ENCODE measurements at regions not wholly inside any gene's neighbourhood (a gene's known extent, or its start where the extent isn't known, plus 50 kb on each side); places are given as distances from the start of the nearest gene placed in this dataset.

DNA sequence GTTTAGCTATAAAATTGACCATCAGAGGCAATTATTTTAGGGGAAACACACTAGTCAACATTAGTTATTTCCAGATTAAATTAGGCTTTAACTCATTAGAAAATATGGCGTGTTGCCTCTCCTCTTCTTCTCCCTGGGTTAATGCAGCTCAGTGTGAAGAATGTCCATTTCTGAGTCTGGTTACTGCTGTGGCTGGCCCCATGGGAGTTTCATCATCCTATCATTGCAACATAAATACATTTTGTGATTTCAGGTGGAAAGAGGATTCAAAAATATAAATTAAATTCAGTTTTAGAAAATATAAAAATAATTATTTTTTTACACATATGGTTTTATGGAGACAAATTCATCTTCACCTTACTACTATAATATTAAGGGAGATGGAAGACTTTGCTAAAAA is 288.5 kb upstream of the ARSJ start:
- no peak overlapping the region for H2AFZ ChIP-seq (ENCODE audit: insufficient read depth, low read depth, low read length, poor library complexity, severe bottlenecking)
- no CpG with 5 or more reads among the region's 1 CpG for WGBS (ENCODE audit: insufficient coverage)

DNA sequence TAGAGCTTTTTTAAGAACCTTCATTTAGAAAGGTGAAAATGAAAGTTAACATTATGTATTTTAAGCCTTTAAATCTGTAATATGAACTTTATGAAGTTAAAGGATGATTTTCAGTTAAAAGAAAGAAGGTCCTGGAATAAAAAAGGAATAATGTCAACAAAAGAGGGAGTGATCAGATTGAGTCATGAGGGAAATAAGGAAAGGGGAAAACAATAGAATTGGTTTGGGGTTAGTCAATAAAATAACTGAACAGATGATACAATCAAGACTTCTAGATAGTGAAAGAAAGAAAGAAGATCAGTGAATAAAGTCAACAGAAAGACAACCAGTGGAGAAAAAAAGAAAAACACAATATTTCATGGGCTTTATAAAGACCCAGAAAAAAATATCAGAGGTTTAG is 291.6 kb upstream of the ARSJ start:
- no peak for TF ChIP-seq EZH2 (IDR thresholded peaks at IDR 0.05; ENCODE audit: borderline replicate concordance, insufficient read depth, low read depth, low read length, poor library complexity, severe bottlenecking)
- TF ChIP-seq, protein P1, sequence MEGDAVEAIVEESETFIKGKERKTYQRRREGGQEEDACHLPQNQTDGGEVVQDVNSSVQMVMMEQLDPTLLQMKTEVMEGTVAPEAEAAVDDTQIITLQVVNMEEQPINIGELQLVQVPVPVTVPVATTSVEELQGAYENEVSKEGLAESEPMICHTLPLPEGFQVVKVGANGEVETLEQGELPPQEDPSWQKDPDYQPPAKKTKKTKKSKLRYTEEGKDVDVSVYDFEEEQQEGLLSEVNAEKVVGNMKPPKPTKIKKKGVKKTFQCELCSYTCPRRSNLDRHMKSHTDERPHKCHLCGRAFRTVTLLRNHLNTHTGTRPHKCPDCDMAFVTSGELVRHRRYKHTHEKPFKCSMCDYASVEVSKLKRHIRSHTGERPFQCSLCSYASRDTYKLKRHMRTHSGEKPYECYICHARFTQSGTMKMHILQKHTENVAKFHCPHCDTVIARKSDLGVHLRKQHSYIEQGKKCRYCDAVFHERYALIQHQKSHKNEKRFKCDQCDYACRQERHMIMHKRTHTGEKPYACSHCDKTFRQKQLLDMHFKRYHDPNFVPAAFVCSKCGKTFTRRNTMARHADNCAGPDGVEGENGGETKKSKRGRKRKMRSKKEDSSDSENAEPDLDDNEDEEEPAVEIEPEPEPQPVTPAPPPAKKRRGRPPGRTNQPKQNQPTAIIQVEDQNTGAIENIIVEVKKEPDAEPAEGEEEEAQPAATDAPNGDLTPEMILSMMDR (IDR thresholded peaks at IDR 0.05) = no peak
- Histone ChIP-seq H4K20me1 (ENCODE audit: control insufficient read depth, insufficient read depth, low read length, poor library complexity, severe bottlenecking) (no peaks in the 10 kb centered on the region), H3K36me3 (replicated peaks in 1 of 2; ENCODE audit: control extremely low read depth in 1 of 2, control insufficient read depth in 1 of 2, extremely low read depth in 1 of 2, insufficient read depth in 2 of 2, low read length in 1 of 2) (no peaks in the 10 kb centered on the region), H3K4me2 (replicated peaks; ENCODE audit: low read depth, low read length, poor library complexity, severe bottlenecking) (no peak overlapping the region), H3K9me3 (ENCODE audit: control extremely low read depth in 1 of 3, control insufficient read depth in 2 of 3, insufficient read depth in 1 of 3, low read length in 2 of 3) (no peaks in the 10 kb centered on the region), H3K27ac (ENCODE audit: low read length in 2 of 2) (no peak overlapping the region), H3K9ac (ENCODE audit: low read length) (no peak overlapping the region), H3K4me3 (ENCODE audit: control extremely low read depth in 1 of 5, extremely low read depth in 1 of 5, insufficient read depth in 1 of 5, low read depth in 2 of 5, low read length in 4 of 5) (no peak overlapping the region), H3K27me3 (replicated peaks in 1 of 4; ENCODE audit: control extremely low read depth in 1 of 4, control insufficient read depth in 3 of 4, insufficient read depth in 4 of 4, low read length in 3 of 4) (no peaks in the 10 kb centered on the region), H3K4me1 (ENCODE audit: control insufficient read depth in 2 of 2, insufficient read depth in 2 of 2, low read length in 2 of 2) (no peaks in the 10 kb centered on the region), H3K79me2 (ENCODE audit: control insufficient read depth, insufficient read depth, low read length) (no peaks in the 10 kb centered on the region), H2AFZ (ENCODE audit: insufficient read depth, low read depth, low read length, poor library complexity, severe bottlenecking) (no peak overlapping the region)
- POLR2A ChIA-PET = no interaction called here
- no peaks in the 10 kb centered on the region for H3K4me1 Mint-ChIP-seq
- CTCF ChIA-PET = no interaction called here
- ATAC-seq (ENCODE audit: low read depth) (no peak), DNase-seq (no peak)
- H3K4me3 Mint-ChIP-seq = no peak overlapping the region
- no peaks in the 10 kb centered on the region for H3K9me3 Mint-ChIP-seq (ENCODE audit: insufficient read depth)
- intact Hi-C loops (cut with micrococcal nuclease) = no loop called here
- H3K27me3 Mint-ChIP-seq = no peaks in the 10 kb centered on the region
- no peak overlapping the region for H3K27ac Mint-ChIP-seq

More for the DNA sequence above, 288.5 kb upstream of the ARSJ start:
- no peaks in the 10 kb centered on the region for H3K36me3 ChIP-seq (replicated peaks in 1 of 2; ENCODE audit: control extremely low read depth in 1 of 2, control insufficient read depth in 1 of 2, extremely low read depth in 1 of 2, insufficient read depth in 2 of 2, low read length in 1 of 2)
- H3K4me2 ChIP-seq (replicated peaks; ENCODE audit: low read depth, low read length, poor library complexity, severe bottlenecking) = no peak overlapping the region
- H4K20me1 ChIP-seq (ENCODE audit: control insufficient read depth, insufficient read depth, low read length, poor library complexity, severe bottlenecking) = no peaks in the 10 kb centered on the region
- Mint-ChIP-seq H3K9me3 (ENCODE audit: insufficient read depth) (no peaks in the 10 kb centered on the region), H3K4me1 (no peaks in the 10 kb centered on the region), H3K4me3 (no peak overlapping the region), H3K27me3 (no peaks in the 10 kb centered on the region), H3K27ac (no peak overlapping the region)
- H3K4me1 ChIP-seq (ENCODE audit: control insufficient read depth in 2 of 2, insufficient read depth in 2 of 2, low read length in 2 of 2) = no peaks in the 10 kb centered on the region
- no peak overlapping the region for H3K27ac ChIP-seq (ENCODE audit: low read length in 2 of 2)
- H3K79me2 ChIP-seq (ENCODE audit: control insufficient read depth, insufficient read depth, low read length) = no peaks in the 10 kb centered on the region
- H3K9me3 ChIP-seq (ENCODE audit: control extremely low read depth in 1 of 3, control insufficient read depth in 2 of 3, insufficient read depth in 1 of 3, low read length in 2 of 3) = no peaks in the 10 kb centered on the region
- intact Hi-C loops (cut with micrococcal nuclease) = loop anchor here (10.0 kb wide), 1 partner anchor 207 kb away; no protein-coding TSS in a partner anchor
- ATAC-seq (ENCODE audit: low read depth) (no peak), DNase-seq (no peak)
- POLR2A ChIA-PET = no interaction called here
- H3K4me3 ChIP-seq (ENCODE audit: control extremely low read depth in 1 of 5, extremely low read depth in 1 of 5, insufficient read depth in 1 of 5, low read depth in 2 of 5, low read length in 4 of 5) = no peak overlapping the region
- no peak for TF ChIP-seq EZH2 (IDR thresholded peaks at IDR 0.05; ENCODE audit: borderline replicate concordance, insufficient read depth, low read depth, low read length, poor library complexity, severe bottlenecking)
- TF ChIP-seq, protein P1 (IDR thresholded peaks at IDR 0.05) = no peak
- CTCF ChIA-PET = no interaction called here
- no peak overlapping the region for H3K9ac ChIP-seq (ENCODE audit: low read length)
- no peaks in the 10 kb centered on the region for H3K27me3 ChIP-seq (replicated peaks in 1 of 4; ENCODE audit: control extremely low read depth in 1 of 4, control insufficient read depth in 3 of 4, insufficient read depth in 4 of 4, low read length in 3 of 4)
